Mesothelial cell of epicardium (in vitro differentiated cells): ENCODE measurements at regions not wholly inside any gene's neighbourhood (a gene's known extent, or its start where the extent isn't known, plus 50 kb on each side); places are given as distances from the start of the nearest gene placed in this dataset.

Experiments used
- DNase-seq, 2 experiments: peaks; one replicate each; pipeline ENCODE4 v3.0.0; 2021; ENCODE audit warnings: low spot score in 2 of 2; ENCODE audit not compliant: unreplicated experiment in 2 of 2
- H3K27ac Mint-ChIP-seq: 2 replicates; pipeline ENCODE4 v1.8.0; 2021; ENCODE audit warnings: mixed read lengths
- H3K27me3 Mint-ChIP-seq: 2 replicates; pipeline ENCODE4 v1.8.0; 2021; ENCODE audit warnings: low read depth, mixed read lengths
- H3K36me3 Mint-ChIP-seq: 2 replicates; pipeline ENCODE4 v1.8.0; 2021; ENCODE audit warnings: mixed read lengths
- H3K4me1 Mint-ChIP-seq: 2 replicates; pipeline ENCODE4 v1.8.0; 2021; ENCODE audit warnings: mixed read lengths
- H3K4me3 Mint-ChIP-seq: 2 replicates; pipeline ENCODE4 v1.8.0; 2021; ENCODE audit warnings: mild to moderate bottlenecking, moderate library complexity, mixed read lengths
- H3K9me3 Mint-ChIP-seq: 2 replicates; pipeline ENCODE4 v1.8.0; 2021; ENCODE audit warnings: mixed read lengths
- CTCF ChIP-seq: fragments of 200-600 bp; sonication (generic); IDR thresholded peaks from one replicate; pipeline ENCODE4 v1.5.0; 2021; ENCODE audit warnings: antibody characterized with exemption; ENCODE audit not compliant: unreplicated experiment

- Mint-ChIP-seq H3K9me3 (peaks cover 74% of the 10 kb centered on the region), H3K27ac (no peak overlapping the region), H3K4me1 (no peaks in the 10 kb centered on the region)
Measured at GRCh38 chr22:47422736-47423135, 660.3 kb downstream of the TBC1D22A start.

GRCh38 chr22:47421846-47422245, 659.4 kb downstream of the TBC1D22A start:
- H3K27ac Mint-ChIP-seq, result no peak overlapping the region
- H3K36me3 Mint-ChIP-seq, result peaks cover 4% of the 10 kb centered on the region
- H3K9me3 Mint-ChIP-seq, result peaks cover 70% of the 10 kb centered on the region
- no peaks in the 10 kb centered on the region for H3K4me1 Mint-ChIP-seq
- no peak overlapping the region for H3K4me3 Mint-ChIP-seq
- H3K27me3 Mint-ChIP-seq, result no peaks in the 10 kb centered on the region
- DNase-seq, result no peak
- no peak for TF ChIP-seq CTCF

More at GRCh38 chr22:47422736-47423135, 660.3 kb downstream of the TBC1D22A start:
- TF ChIP-seq CTCF, result no peak
- peaks cover 4% of the 10 kb centered on the region for H3K36me3 Mint-ChIP-seq
- H3K27me3 Mint-ChIP-seq, result no peaks in the 10 kb centered on the region
- no peak overlapping the region for H3K4me3 Mint-ChIP-seq
- DNase-seq, result no peak

GRCh38 chr22:47420211-47420610, 657.8 kb downstream of the TBC1D22A start:
- no peak overlapping the region for H3K27ac Mint-ChIP-seq
- H3K27me3 Mint-ChIP-seq, result no peaks in the 10 kb centered on the region
- TF ChIP-seq CTCF, result no peak
- peaks cover 72% of the 10 kb centered on the region for H3K9me3 Mint-ChIP-seq
- no peaks in the 10 kb centered on the region for H3K4me1 Mint-ChIP-seq
- no peak for DNase-seq
- H3K36me3 Mint-ChIP-seq, result peaks cover 4% of the 10 kb centered on the region
- H3K4me3 Mint-ChIP-seq, result no peak overlapping the region

GRCh38 chr22:47419239-47419638, 656.8 kb downstream of the TBC1D22A start:
- peaks cover 69% of the 10 kb centered on the region for H3K9me3 Mint-ChIP-seq
- peaks cover 4% of the 10 kb centered on the region for H3K36me3 Mint-ChIP-seq
- DNase-seq, result no peak
- no peaks in the 10 kb centered on the region for H3K4me1 Mint-ChIP-seq
- no peaks in the 10 kb centered on the region for H3K27me3 Mint-ChIP-seq
- no peak overlapping the region for H3K27ac Mint-ChIP-seq
- H3K4me3 Mint-ChIP-seq, result no peak overlapping the region
- TF ChIP-seq CTCF, result no peak

GRCh38 chr22:47417699-47418098, 655.2 kb downstream of the TBC1D22A start:
- Mint-ChIP-seq H3K27me3 (no peaks in the 10 kb centered on the region), H3K36me3 (peaks cover 7% of the 10 kb centered on the region), H3K9me3 (peaks cover 72% of the 10 kb centered on the region), H3K4me1 (no peaks in the 10 kb centered on the region), H3K4me3 (no peak overlapping the region), H3K27ac (no peak overlapping the region)
- TF ChIP-seq CTCF, result no peak
- no peak for DNase-seq

GRCh38 chr22:47411006-47411405, 648.6 kb downstream of the TBC1D22A start:
- Mint-ChIP-seq H3K4me3 (no peak overlapping the region), H3K9me3 (peaks cover 71% of the 10 kb centered on the region), H3K4me1 (no peaks in the 10 kb centered on the region), H3K27me3 (no peaks in the 10 kb centered on the region), H3K36me3 (peaks cover 8% of the 10 kb centered on the region), H3K27ac (no peak overlapping the region)
- peak in 1 of 2 experiments; percentile 16 for DNase-seq
- no peak for TF ChIP-seq CTCF
